ENCODE measurements at regions not wholly inside any gene's neighbourhood (a gene's known extent, or its start where the extent isn't known, plus 50 kb on each side); places are given as distances from the start of the nearest gene placed in this dataset.
"Not testable (repeated sequence)": the region's sequence is repeated elsewhere in the genome, so short reads cannot be mapped to it uniquely, and the experiment has no call there.

DNA sequence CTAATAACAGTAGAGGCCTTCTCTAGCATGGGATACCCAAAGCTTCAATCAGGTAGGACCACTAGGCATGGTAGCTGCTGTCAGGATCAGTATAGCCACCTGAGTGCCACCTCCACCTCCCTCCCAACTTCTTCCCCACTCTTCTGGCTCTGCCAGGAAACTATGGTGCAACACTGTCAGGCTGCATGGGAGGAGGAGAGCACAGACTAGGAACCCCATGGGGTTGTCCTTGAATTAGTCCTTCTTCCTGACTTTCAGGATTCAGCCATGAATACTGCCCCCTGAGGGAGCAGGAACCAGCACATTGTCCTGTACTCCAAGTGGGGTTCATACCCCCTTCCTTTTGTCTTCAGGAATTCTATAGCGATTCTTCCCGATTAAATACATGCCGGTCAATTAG, 340.8 kb upstream of the ONECUT1 start:
- Histone ChIP-seq H3K36me3 (no peaks in the 10 kb centered on the region), H3K27ac (no peak overlapping the region), H3K9me3 (no peaks in the 10 kb centered on the region), H3K4me3 (no peak overlapping the region), H3K4me1 (ENCODE audit: control insufficient read depth in 1 of 2, low read depth in 2 of 2) (no peaks in the 10 kb centered on the region), H3K27me3 (replicated peaks; ENCODE audit: insufficient read depth) (no peaks in the 10 kb centered on the region)
- ATAC-seq (ENCODE audit: insufficient number of reproducible peaks, low FRiP score, low read depth) (no peak), DNase-seq (ENCODE audit: low spot score) (no peak)
- TF ChIP-seq, protein P1, sequence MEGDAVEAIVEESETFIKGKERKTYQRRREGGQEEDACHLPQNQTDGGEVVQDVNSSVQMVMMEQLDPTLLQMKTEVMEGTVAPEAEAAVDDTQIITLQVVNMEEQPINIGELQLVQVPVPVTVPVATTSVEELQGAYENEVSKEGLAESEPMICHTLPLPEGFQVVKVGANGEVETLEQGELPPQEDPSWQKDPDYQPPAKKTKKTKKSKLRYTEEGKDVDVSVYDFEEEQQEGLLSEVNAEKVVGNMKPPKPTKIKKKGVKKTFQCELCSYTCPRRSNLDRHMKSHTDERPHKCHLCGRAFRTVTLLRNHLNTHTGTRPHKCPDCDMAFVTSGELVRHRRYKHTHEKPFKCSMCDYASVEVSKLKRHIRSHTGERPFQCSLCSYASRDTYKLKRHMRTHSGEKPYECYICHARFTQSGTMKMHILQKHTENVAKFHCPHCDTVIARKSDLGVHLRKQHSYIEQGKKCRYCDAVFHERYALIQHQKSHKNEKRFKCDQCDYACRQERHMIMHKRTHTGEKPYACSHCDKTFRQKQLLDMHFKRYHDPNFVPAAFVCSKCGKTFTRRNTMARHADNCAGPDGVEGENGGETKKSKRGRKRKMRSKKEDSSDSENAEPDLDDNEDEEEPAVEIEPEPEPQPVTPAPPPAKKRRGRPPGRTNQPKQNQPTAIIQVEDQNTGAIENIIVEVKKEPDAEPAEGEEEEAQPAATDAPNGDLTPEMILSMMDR (IDR thresholded peaks at IDR 0.05): no peak

DNA sequence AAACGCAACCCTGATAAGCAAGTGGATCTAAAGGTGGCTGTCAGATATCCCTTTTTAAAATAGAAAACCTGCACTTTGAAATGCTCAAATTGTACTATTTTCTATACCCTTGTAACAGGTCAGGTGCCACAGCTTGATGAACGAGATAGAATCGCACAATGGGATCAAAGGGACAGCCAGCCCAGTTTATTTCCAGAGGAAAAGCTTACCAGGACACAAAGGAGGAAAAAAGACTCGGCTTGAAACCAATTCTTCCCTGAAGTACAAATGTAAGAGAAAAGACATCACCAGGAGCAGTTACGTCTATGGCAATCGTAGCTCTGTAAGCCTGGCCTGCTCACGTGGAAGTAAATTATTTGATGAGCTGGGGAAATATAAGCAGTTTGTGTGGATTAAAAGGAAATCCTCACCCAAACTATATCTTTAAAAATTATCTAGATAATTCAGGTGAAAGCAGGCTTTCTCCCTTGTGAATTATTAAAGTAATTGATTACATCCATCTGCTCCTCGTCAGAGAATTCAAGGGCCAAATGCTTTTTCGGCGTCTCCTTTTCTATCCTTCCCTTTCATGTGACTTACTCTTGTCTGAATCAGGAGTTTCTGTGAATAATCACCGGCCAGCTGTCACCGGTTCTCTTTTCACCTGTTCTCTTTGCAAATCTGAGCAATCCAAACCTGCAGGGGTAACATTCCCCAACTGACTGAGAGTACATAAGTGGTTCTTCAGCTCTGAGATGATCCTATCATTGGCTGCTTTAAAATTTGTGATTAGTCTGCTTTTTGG, 339.2 kb upstream of the ONECUT1 start:
- H3K27me3 ChIP-seq (replicated peaks; ENCODE audit: insufficient read depth): no peaks in the 10 kb centered on the region
- H3K36me3 ChIP-seq: no peaks in the 10 kb centered on the region
- DNase-seq (ENCODE audit: low spot score): no peak
- H3K9me3 ChIP-seq: no peaks in the 10 kb centered on the region
- no peaks in the 10 kb centered on the region for H3K4me1 ChIP-seq (ENCODE audit: control insufficient read depth in 1 of 2, low read depth in 2 of 2)
- no peak for ATAC-seq (ENCODE audit: insufficient number of reproducible peaks, low FRiP score, low read depth)
- H3K27ac ChIP-seq: no peak overlapping the region
- TF ChIP-seq, protein P1 (IDR thresholded peaks at IDR 0.05): no peak
- no peak overlapping the region for H3K4me3 ChIP-seq

DNA sequence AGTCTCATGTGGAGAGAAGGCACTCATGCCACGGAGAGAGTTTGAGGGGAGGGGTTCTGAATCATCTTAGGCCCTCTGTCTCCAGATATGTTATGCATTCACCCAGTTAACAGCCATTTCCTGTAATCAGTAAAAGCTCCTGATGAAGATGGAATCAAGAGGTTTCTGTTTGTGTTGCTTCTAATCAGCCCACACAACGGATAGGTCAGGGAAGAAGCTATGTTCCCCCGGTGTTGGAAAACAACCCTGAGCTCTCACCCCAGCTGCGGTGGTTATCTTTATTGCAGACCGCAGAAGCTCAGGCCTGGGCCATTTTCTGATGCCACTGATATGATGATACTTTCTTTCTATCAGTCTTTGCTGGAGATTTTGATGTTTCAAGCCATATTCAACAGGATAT, 338.5 kb upstream of the ONECUT1 start:
- H3K27ac ChIP-seq: no peak overlapping the region
- TF ChIP-seq, protein P1 (IDR thresholded peaks at IDR 0.05): no peak
- no peaks in the 10 kb centered on the region for H3K4me1 ChIP-seq (ENCODE audit: control insufficient read depth in 1 of 2, low read depth in 2 of 2)
- ATAC-seq (ENCODE audit: insufficient number of reproducible peaks, low FRiP score, low read depth) (no peak), DNase-seq (ENCODE audit: low spot score) (no peak)
- H3K36me3 ChIP-seq: no peaks in the 10 kb centered on the region
- H3K4me3 ChIP-seq: no peak overlapping the region
- no peaks in the 10 kb centered on the region for H3K9me3 ChIP-seq
- no peaks in the 10 kb centered on the region for H3K27me3 ChIP-seq (replicated peaks; ENCODE audit: insufficient read depth)

DNA sequence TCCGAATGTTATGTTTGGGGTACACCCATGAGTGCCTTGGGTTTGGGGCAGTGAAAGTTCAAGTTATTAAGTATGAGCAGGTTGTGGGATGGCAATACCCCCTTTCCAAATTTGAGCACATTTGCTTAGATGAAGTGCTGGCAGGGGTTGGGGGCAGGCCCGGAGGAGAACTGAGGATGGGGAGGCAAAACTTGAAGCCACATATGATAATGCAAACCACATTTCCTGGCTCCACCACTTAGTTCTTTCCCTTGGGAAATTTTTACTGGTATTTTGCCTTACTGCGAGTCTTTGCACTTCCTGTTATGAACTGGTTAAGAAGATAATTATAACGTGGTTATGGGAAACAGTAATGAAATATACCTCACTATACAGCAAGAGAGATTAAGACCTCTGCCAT, 336.0 kb upstream of the ONECUT1 start:
- DNase-seq (ENCODE audit: low spot score): no peak
- ATAC-seq (ENCODE audit: insufficient number of reproducible peaks, low FRiP score, low read depth): no peak

DNA sequence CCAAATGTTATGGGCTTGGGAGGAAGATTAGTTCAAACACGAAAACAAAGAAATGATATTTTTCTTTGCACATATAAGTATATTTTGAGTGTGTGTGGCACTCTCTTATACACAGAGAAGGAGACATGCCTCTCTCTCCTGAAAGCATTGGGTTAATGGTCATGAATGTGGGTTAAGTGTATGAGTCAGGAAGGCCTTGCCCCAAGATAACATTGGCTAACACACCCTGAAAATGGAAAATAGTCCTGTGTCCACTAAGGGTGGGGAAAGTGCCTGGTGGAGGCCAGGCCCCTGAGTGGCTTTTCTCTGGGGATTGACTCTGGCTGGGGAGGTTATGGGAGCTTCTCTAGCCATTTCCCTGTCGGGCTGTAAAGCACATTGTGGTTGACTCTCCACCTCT, 332.7 kb upstream of the ONECUT1 start:
- Histone ChIP-seq H3K27ac (no peak overlapping the region), H3K4me3 (no peak overlapping the region), H3K27me3 (replicated peaks; ENCODE audit: insufficient read depth) (no peaks in the 10 kb centered on the region), H3K36me3 (no peaks in the 10 kb centered on the region), H3K4me1 (ENCODE audit: control insufficient read depth in 1 of 2, low read depth in 2 of 2) (no peaks in the 10 kb centered on the region), H3K9me3 (no peaks in the 10 kb centered on the region)
- DNase-seq (ENCODE audit: low spot score): no peak
- TF ChIP-seq, protein P1 (IDR thresholded peaks at IDR 0.05): no peak
- no peak for ATAC-seq (ENCODE audit: insufficient number of reproducible peaks, low FRiP score, low read depth)

More for the DNA sequence above, 336.0 kb upstream of the ONECUT1 start:
- Histone ChIP-seq H3K36me3 (no peaks in the 10 kb centered on the region), H3K27ac (no peak overlapping the region), H3K27me3 (replicated peaks; ENCODE audit: insufficient read depth) (no peaks in the 10 kb centered on the region), H3K4me1 (ENCODE audit: control insufficient read depth in 1 of 2, low read depth in 2 of 2) (no peaks in the 10 kb centered on the region), H3K4me3 (no peak overlapping the region), H3K9me3 (no peaks in the 10 kb centered on the region)
- TF ChIP-seq, protein P1 (IDR thresholded peaks at IDR 0.05): no peak

DNA sequence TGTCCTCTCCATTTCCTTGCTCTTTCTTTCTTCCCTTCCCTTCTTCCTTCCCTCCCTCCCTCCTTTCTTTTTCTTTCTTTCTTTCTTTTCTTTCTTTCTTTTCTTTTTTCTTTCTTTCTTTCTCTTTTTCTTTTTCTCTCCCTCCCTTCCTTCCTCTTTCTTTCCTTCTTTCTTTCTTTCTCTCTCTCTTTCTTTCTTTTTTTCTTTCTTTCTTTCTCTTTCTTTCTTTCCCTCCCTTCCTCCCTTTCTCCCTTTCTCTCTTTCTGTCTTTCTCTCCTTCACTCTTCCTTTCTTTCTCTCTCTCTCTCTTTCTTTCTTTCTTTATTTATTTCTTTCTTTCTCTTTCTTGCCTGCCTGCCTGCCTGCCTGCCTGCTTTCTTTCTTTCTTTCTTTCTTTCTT, 326.8 kb upstream of the ONECUT1 start:
- not testable (repeated sequence) for H3K4me3 ChIP-seq; ATAC-seq (ENCODE audit: insufficient number of reproducible peaks, low FRiP score, low read depth); H3K27ac ChIP-seq; H3K9me3 ChIP-seq; H3K27me3 ChIP-seq (replicated peaks; ENCODE audit: insufficient read depth); H3K36me3 ChIP-seq; DNase-seq (ENCODE audit: low spot score); H3K4me1 ChIP-seq (ENCODE audit: control insufficient read depth in 1 of 2, low read depth in 2 of 2)

All from thoracic aorta (tissue), 2 donors.